ENCODE measurements at regions not wholly inside any gene's neighbourhood (a gene's known extent, or its start where the extent isn't known, plus 50 kb on each side); places are given as distances from the start of the nearest gene placed in this dataset.
A peak's percentile ranks its signal among the peaks of the same experiment; 100 is the strongest.

DNA sequence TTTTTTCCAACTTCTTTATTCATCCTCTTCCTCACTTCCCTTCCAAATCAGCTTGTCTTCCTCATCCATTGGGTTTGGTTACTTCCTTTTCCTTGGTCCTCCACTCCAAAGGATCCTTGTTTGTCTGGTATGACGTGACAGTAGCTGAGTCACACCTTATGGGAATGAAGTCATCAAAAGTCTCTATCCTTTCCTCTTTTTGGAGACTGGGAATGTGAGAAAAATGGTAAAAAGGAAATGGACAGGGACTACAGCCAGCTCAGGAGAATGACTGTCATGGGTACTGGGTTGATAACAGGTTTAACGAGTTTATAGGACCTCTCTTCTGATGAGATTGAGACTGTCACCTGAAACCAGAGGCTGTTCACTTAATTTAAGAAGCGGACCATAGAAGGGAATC is 76.2 kb upstream of the MYO10 start:
- Histone ChIP-seq H3K4me3 (replicated peaks; ENCODE audit: insufficient read depth, low read length) (no peak overlapping the region), H3K27me3 (ENCODE audit: insufficient read depth, poor library complexity, severe bottlenecking) (no peaks in the 10 kb centered on the region), H3K27ac (replicated peaks) (no peak overlapping the region)
- DNase-seq (ENCODE audit: low read depth in 1 of 2, low spot score in 1 of 2) = peak in 1 of 2 experiments; percentile 24
- TF ChIP-seq, protein P1, sequence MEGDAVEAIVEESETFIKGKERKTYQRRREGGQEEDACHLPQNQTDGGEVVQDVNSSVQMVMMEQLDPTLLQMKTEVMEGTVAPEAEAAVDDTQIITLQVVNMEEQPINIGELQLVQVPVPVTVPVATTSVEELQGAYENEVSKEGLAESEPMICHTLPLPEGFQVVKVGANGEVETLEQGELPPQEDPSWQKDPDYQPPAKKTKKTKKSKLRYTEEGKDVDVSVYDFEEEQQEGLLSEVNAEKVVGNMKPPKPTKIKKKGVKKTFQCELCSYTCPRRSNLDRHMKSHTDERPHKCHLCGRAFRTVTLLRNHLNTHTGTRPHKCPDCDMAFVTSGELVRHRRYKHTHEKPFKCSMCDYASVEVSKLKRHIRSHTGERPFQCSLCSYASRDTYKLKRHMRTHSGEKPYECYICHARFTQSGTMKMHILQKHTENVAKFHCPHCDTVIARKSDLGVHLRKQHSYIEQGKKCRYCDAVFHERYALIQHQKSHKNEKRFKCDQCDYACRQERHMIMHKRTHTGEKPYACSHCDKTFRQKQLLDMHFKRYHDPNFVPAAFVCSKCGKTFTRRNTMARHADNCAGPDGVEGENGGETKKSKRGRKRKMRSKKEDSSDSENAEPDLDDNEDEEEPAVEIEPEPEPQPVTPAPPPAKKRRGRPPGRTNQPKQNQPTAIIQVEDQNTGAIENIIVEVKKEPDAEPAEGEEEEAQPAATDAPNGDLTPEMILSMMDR (IDR thresholded peaks at IDR 0.05; ENCODE audit: insufficient read depth, low read length) = no peak

DNA sequence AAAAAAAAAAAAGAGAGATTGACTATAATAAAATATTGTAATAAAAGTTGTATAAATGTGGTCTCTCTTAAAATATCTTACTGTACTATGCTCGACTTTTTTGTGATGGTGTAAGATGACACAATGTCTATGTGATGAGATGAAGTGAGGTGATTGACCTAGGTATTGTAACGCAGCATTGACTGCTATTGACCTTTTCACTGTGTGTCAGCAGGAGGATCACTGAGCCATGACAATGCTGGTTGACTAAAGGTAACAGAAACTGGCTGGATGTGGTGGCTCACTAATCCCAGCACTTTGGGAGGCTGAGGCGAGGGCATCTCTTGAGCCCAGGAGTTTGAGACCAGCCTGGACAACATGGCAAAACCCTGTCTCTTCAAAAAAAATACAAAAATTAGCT is 78.6 kb upstream of the MYO10 start:
- DNase-seq (ENCODE audit: low read depth in 1 of 2, low spot score in 1 of 2) = no peak
- Histone ChIP-seq H3K27ac (replicated peaks) (no peak overlapping the region), H3K4me3 (replicated peaks; ENCODE audit: insufficient read depth, low read length) (no peak overlapping the region), H3K27me3 (ENCODE audit: insufficient read depth, poor library complexity, severe bottlenecking) (no peaks in the 10 kb centered on the region)
- no peak for TF ChIP-seq SPI1 (IDR thresholded peaks at IDR 0.05; ENCODE audit: borderline replicate concordance, low read depth)
- TF ChIP-seq, protein P2, sequence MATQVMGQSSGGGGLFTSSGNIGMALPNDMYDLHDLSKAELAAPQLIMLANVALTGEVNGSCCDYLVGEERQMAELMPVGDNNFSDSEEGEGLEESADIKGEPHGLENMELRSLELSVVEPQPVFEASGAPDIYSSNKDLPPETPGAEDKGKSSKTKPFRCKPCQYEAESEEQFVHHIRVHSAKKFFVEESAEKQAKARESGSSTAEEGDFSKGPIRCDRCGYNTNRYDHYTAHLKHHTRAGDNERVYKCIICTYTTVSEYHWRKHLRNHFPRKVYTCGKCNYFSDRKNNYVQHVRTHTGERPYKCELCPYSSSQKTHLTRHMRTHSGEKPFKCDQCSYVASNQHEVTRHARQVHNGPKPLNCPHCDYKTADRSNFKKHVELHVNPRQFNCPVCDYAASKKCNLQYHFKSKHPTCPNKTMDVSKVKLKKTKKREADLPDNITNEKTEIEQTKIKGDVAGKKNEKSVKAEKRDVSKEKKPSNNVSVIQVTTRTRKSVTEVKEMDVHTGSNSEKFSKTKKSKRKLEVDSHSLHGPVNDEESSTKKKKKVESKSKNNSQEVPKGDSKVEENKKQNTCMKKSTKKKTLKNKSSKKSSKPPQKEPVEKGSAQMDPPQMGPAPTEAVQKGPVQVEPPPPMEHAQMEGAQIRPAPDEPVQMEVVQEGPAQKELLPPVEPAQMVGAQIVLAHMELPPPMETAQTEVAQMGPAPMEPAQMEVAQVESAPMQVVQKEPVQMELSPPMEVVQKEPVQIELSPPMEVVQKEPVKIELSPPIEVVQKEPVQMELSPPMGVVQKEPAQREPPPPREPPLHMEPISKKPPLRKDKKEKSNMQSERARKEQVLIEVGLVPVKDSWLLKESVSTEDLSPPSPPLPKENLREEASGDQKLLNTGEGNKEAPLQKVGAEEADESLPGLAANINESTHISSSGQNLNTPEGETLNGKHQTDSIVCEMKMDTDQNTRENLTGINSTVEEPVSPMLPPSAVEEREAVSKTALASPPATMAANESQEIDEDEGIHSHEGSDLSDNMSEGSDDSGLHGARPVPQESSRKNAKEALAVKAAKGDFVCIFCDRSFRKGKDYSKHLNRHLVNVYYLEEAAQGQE (IDR thresholded peaks at IDR 0.05; ENCODE audit: insufficient replicate concordance, low read depth) = no peak

DNA sequence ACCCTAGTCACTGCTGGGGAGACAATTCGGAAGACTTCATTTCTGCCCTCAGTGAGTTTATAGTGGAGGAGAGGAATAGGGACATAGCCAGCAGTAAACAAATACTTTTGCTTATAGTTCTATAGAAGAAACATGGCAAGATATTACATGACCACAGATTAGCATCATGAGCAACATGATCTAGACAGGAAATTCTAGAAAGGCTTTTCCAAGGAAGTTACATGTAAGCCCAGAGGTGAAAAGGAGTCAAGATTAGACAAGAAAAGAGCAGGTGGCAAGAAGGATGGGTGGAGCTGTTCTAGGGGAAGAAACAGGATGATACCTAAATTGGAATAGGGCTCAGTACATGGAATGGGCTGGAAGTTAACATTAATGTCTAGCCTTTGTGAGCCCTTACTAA is 82.8 kb upstream of the MYO10 start:
- TF ChIP-seq, protein P2 (IDR thresholded peaks at IDR 0.05; ENCODE audit: insufficient replicate concordance, low read depth) = no peak
- TF ChIP-seq, protein P1 (IDR thresholded peaks at IDR 0.05; ENCODE audit: insufficient read depth, low read length) = no peak
- TF ChIP-seq SPI1 (IDR thresholded peaks at IDR 0.05; ENCODE audit: borderline replicate concordance, low read depth) = no peak
- no peak for TF ChIP-seq GABPA (IDR thresholded peaks at IDR 0.05; ENCODE audit: low read depth)
- TF ChIP-seq POLR2AphosphoS5 (IDR thresholded peaks at IDR 0.05; ENCODE audit: low read depth) = no peak
- no peak overlapping the region for H3K4me3 ChIP-seq (replicated peaks; ENCODE audit: insufficient read depth, low read length)
- no peak for DNase-seq (ENCODE audit: low read depth in 1 of 2, low spot score in 1 of 2)
- no peak overlapping the region for H3K27ac ChIP-seq (replicated peaks)
- no peaks in the 10 kb centered on the region for H3K27me3 ChIP-seq (ENCODE audit: insufficient read depth, poor library complexity, severe bottlenecking)

DNA sequence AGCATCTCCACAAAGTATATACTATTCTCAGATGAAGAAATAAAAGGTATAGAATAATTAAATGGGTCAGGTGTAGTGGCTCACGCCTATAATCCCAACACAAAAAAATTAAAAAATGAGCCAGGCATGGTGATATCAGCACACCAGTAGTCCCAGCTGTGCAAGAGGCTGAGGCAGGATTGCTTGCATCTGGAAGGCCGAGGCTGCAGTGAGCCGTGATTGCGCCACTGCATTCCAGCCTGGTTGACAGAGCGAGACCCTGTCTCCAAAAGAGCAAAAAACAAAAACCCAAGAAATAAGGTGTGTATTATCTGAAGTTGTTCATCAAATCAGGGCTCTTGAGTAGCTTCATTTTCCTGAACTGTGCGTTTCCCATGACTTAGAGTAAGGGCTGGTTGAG is 83.2 kb upstream of the MYO10 start:
- no peak overlapping the region for H3K4me3 ChIP-seq (replicated peaks; ENCODE audit: insufficient read depth, low read length)
- DNase-seq (ENCODE audit: low read depth in 1 of 2, low spot score in 1 of 2) = no peak
- H3K27me3 ChIP-seq (ENCODE audit: insufficient read depth, poor library complexity, severe bottlenecking) = no peaks in the 10 kb centered on the region
- TF ChIP-seq, protein P2 (IDR thresholded peaks at IDR 0.05; ENCODE audit: insufficient replicate concordance, low read depth) = no peak
- no peak for TF ChIP-seq GABPA (IDR thresholded peaks at IDR 0.05; ENCODE audit: low read depth)
- no peak for TF ChIP-seq SPI1 (IDR thresholded peaks at IDR 0.05; ENCODE audit: borderline replicate concordance, low read depth)
- no peak for TF ChIP-seq POLR2AphosphoS5 (IDR thresholded peaks at IDR 0.05; ENCODE audit: low read depth)
- TF ChIP-seq, protein P1 (IDR thresholded peaks at IDR 0.05; ENCODE audit: insufficient read depth, low read length) = no peak
- H3K27ac ChIP-seq (replicated peaks) = no peak overlapping the region

Data from HL-60 (cell line).